Large intestine (tissue), 3 donors: ENCODE measurements at regions not wholly inside any gene's neighbourhood (a gene's known extent, or its start where the extent isn't known, plus 50 kb on each side); places are given as distances from the start of the nearest gene placed in this dataset.

Source experiments
- DNase-seq, 2 donors: peaks; one replicate each; pipeline versions ENCODE4 v3.0.0 to v3.0.0-alpha.2; 2013
- H3K27ac ChIP-seq: one replicate; pipeline ENCODE4 v1.5.1; 2013; ENCODE audit warnings: low read length
- H3K27me3 ChIP-seq: 2 replicates; pipeline ENCODE4 v1.6.1; 2013; ENCODE audit warnings: low read length; ENCODE audit not compliant: control insufficient read depth, insufficient read depth
- H3K36me3 ChIP-seq: 2 replicates; pipeline ENCODE4 v1.6.1; 2013; ENCODE audit warnings: low read length; ENCODE audit not compliant: control insufficient read depth, insufficient read depth
- H3K4me1 ChIP-seq: one replicate; pipeline ENCODE4 v1.6.1; 2013; ENCODE audit warnings: low read length; ENCODE audit not compliant: control insufficient read depth, insufficient read depth
- H3K4me3 ChIP-seq: one replicate; pipeline ENCODE4 v1.5.1; 2013; ENCODE audit warnings: low read length
- H3K9me3 ChIP-seq: one replicate; pipeline ENCODE4 v1.6.1; 2013; ENCODE audit warnings: mild to moderate bottlenecking, low read depth, low read length, moderate library complexity; ENCODE audit not compliant: control insufficient read depth
- WGBS: methylation state at CpG from one replicate; pipeline ENCODE4 v1.1.5; 2013; ENCODE audit warnings: low lambda C conversion rate; ENCODE audit not compliant: insufficient coverage; 5-methylcytosine and 5-hydroxymethylcytosine counted together

DNA sequence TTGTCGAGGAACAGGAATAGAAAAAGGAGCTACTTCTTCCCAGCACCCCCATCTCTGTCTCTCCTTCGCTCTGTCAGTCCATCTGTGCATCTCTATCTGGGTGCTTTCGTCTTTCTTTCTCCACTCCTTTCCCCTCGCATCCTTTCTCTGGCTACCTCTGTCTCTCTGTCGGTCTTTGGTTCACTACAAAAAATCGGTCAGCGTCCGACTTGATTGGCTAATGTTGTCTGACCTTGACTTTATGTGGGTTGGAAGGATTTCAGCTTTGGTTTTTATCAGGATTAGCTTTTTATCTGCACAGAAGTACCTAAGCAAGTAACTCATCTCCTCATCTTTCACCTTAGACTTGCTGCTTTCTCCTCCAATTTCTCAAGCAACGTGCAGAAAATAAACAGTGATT, 575.2 kb upstream of the ZNF462 start:
- WGBS: 61% methylated on average over 3 of the region's 9 CpGs
- H3K27ac ChIP-seq: no peak overlapping the region
- H3K36me3 ChIP-seq: no peaks in the 10 kb centered on the region
- no peaks in the 10 kb centered on the region for H3K4me1 ChIP-seq
- H3K27me3 ChIP-seq: no peaks in the 10 kb centered on the region
- no peaks in the 10 kb centered on the region for H3K9me3 ChIP-seq
- DNase-seq: no peak
- no peak overlapping the region for H3K4me3 ChIP-seq

DNA sequence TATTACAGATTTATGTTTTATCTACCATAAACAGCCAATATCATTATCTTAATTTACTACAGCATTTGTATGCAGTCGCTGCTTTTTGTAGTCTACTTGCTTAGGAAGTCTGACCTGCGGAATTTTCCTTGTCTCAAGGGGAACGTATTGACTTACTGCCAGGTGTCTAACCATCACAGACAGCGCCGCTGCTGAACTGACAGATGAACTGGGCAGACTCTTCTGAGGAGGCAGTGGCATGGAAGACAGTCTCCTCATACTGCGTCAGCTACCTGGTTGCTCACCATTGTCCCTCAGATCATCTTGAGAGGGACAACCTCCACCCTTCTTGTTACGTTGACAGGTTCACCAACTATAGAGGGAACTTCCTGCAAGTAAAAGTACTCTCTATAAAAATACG, 574.3 kb upstream of the ZNF462 start:
- Histone ChIP-seq H3K27me3 (no peaks in the 10 kb centered on the region), H3K4me3 (no peak overlapping the region)
- 92% methylated on average over 2 of the region's 8 CpGs for WGBS

DNA sequence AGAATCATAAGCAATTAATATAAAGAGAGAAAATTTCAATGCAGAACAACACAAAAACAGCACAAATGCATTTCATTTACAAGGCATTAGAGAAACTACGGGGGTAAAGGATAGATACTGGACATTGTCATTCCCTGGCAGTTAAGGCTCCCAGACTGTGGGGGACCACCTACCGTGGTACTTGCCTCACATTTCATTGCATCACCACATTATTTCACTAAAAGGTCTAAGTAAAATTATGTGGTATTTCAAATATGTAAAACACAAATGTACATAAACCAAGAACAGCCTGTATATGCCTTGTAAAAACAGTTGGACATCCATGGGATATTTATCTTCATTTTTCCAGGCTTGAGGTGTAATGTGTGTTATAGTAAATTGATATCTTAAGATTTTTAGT, 571.2 kb upstream of the ZNF462 start:
- Histone ChIP-seq H3K4me3 (no peak overlapping the region), H3K27ac (no peak overlapping the region), H3K9me3 (no peaks in the 10 kb centered on the region), H3K27me3 (no peaks in the 10 kb centered on the region), H3K4me1 (no peaks in the 10 kb centered on the region), H3K36me3 (no peaks in the 10 kb centered on the region)
- WGBS: 80% methylated on average over 1 of the region's 2 CpGs
- DNase-seq: no peak

More for the DNA sequence above, 574.3 kb upstream of the ZNF462 start:
- Histone ChIP-seq H3K36me3 (no peaks in the 10 kb centered on the region), H3K9me3 (no peaks in the 10 kb centered on the region), H3K27ac (no peak overlapping the region), H3K4me1 (no peaks in the 10 kb centered on the region)
- DNase-seq: no peak

DNA sequence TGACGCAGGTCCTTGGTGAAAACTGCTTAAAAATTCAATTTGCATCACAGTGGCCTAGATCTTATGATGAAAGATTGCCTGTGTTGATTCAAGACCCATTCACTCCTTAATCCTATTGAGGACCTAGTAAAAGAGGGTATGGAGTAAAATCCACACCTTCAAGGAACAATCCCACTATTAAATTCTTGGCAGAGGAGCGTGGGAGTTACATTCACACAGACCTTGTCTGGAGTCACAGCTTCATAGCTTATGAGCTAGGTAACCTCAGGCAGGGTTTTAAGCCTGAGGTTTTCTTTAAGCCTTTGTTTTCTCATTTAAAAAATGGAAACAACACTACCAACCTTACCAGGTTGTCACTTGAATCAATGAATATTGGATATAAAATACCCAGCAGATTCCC, 566.5 kb upstream of the ZNF462 start:
- H3K36me3 ChIP-seq: no peaks in the 10 kb centered on the region
- DNase-seq: no peak
- H3K27ac ChIP-seq: no peak overlapping the region
- no CpG with 5 or more reads among the region's 2 CpGs for WGBS
- H3K4me3 ChIP-seq: no peak overlapping the region
- no peaks in the 10 kb centered on the region for H3K4me1 ChIP-seq
- H3K9me3 ChIP-seq: no peaks in the 10 kb centered on the region
- H3K27me3 ChIP-seq: no peaks in the 10 kb centered on the region

DNA sequence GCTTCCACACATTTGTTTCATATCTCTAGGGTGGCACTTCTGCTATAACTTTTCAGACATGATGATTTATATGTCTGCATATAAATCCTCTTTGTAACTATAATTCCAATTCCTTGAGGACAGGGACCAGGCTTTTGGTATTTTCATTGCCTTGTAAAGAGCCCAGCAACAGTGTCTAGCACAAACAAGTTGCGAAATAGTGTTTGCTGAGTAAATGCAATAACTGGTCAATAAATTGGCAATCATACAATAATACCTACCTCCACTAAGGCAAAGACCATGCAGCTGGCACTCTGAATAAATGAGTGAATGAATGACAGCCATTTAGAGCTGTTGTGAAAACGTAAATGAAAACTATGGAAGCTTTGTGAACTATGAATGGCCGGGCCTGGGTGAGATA, 564.0 kb upstream of the ZNF462 start:
- Histone ChIP-seq H3K4me1 (no peaks in the 10 kb centered on the region), H3K27ac (no peak overlapping the region), H3K27me3 (no peaks in the 10 kb centered on the region), H3K36me3 (no peaks in the 10 kb centered on the region), H3K4me3 (no peak overlapping the region), H3K9me3 (no peaks in the 10 kb centered on the region)
- no CpG with 5 or more reads among the region's 3 CpGs for WGBS
- no peak for DNase-seq

DNA sequence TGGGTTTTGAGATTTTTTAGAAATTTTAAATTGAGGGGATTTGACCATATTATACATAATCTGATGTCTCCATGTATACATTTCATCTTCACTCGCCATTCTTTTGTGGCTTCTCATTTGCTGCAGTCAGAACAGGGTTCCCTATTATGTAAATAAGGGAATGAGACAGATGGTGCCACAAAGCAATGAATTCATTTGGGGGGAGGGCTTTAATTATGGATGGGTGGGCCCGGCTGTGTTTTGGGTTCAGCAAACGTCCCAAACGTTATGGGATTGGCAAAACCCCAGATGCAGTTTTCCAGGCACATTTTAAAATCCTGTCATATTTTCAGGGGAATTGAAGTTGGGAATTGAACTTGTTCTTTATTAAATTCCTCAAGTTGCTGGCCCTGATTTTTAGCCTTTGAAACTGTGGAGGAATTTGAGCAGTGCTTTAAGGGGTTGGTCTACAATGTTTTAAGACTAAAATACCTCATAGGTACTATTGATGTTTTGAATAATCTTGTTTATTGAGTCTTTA, 558.5 kb upstream of the ZNF462 start:
- H3K4me3 ChIP-seq: no peak overlapping the region
- H3K27ac ChIP-seq: no peak overlapping the region
- WGBS: 80% methylated on average over 1 of the region's 4 CpGs
- H3K36me3 ChIP-seq: no peaks in the 10 kb centered on the region
- H3K4me1 ChIP-seq: no peaks in the 10 kb centered on the region
- no peaks in the 10 kb centered on the region for H3K9me3 ChIP-seq
- H3K27me3 ChIP-seq: no peaks in the 10 kb centered on the region
- DNase-seq: no peak

DNA sequence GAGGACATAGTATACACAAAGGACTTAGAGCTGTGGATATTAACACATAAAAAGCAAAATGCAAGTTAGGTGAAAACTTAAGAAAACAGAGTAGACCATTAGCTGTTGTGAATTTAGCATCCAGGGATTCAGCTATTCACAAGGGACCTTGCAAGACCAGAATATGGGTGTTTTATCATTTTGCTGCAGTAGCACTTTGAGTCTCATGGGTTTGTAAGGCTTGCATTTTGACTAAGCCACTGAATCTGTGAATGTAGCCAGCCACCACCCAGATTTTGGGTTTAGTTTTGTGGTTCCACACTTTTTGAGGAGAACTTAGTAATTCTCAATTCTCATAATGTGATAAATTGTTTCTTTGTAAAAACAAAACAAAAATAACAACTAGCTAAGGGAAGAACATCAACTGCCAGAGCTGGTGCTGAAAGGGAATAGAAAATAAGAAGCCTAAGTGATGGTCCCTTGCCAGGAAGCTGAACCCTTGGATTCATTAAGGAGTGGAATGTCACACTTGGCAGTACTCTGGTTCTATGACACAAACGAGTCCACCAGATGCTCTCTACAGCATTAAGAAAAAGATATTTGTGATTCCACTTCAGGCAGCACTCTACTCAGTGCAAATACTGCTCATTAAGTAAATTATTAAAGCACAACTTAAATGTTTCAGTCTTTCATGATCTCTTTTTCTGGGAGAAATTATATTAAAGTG, 557.4 kb upstream of the ZNF462 start:
- no peak for DNase-seq
- no peaks in the 10 kb centered on the region for H3K36me3 ChIP-seq
- no peak overlapping the region for H3K4me3 ChIP-seq
- no CpG with 5 or more reads among the region's 1 CpG for WGBS
- H3K27ac ChIP-seq: no peak overlapping the region
- no peaks in the 10 kb centered on the region for H3K9me3 ChIP-seq
- no peaks in the 10 kb centered on the region for H3K27me3 ChIP-seq
- no peaks in the 10 kb centered on the region for H3K4me1 ChIP-seq

DNA sequence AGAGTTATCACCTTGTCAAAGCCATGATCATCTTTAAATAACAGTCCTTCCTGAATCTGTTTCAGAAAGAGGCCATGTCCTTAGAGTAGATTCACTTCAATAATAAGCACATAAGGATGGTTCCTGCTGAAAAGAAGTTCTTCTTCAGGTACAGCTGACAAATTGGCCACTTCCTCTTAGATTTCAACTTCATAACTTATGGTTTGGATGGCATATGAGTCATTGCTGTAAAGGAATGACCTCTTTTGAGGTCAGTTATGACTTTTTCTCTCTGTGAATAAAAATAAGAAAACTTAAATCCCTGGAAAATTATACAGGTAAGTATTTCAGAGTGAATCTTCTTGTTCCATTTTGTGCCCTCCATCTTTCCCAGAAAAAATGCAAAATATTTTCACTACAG, 555.3 kb upstream of the ZNF462 start:
- H3K4me1 ChIP-seq: no peaks in the 10 kb centered on the region
- H3K9me3 ChIP-seq: no peaks in the 10 kb centered on the region
- H3K27ac ChIP-seq: no peak overlapping the region
- no peaks in the 10 kb centered on the region for H3K27me3 ChIP-seq
- no peak for DNase-seq
- H3K36me3 ChIP-seq: no peaks in the 10 kb centered on the region
- no peak overlapping the region for H3K4me3 ChIP-seq

DNA sequence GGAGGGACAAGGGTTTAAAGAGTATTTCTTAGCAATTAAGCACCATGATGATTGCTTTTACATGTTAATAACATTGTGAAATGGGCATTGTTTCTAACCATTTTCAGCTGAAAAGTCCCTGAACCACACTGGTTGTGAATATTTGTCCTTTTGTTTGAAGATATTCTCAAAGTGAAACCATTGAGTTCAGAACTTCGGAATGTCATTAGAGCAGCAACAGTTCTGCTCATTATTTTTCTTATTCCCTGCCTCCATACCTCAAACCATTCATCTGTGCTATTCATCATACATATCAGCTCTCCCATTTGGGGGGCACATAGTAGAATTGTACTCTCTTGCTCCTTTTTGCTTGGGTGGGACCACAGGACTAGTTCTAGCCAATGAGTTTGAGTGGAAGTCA, 553.0 kb upstream of the ZNF462 start:
- Histone ChIP-seq H3K4me3 (no peak overlapping the region), H3K4me1 (no peaks in the 10 kb centered on the region), H3K27me3 (no peaks in the 10 kb centered on the region), H3K36me3 (no peaks in the 10 kb centered on the region), H3K9me3 (no peaks in the 10 kb centered on the region), H3K27ac (no peak overlapping the region)
- WGBS: no CpG with 5 or more reads among the region's 1 CpG
- DNase-seq: no peak

DNA sequence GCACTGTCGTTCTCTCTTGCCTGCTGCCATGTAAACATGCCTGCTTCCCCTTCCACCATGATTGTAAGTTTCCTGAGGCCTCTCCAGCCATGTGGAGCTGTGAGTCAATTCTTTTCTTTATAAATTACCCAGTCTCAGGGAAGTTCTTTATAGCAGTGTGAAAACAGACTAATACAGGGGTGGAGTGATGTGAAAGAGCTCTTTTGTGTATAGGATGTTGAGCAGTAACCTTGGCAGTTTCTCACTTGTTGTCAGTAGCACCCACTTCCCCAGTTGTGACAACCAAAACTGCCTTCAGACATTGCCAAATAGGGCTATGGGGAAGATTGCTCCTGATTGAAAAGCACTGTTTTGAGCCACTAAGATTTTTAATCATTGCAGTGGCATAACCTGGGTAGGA, 552.2 kb upstream of the ZNF462 start:
- no peak overlapping the region for H3K27ac ChIP-seq
- H3K27me3 ChIP-seq: no peaks in the 10 kb centered on the region
- no peaks in the 10 kb centered on the region for H3K9me3 ChIP-seq
- no peak overlapping the region for H3K4me3 ChIP-seq
- no peak for DNase-seq
- H3K36me3 ChIP-seq: no peaks in the 10 kb centered on the region
- H3K4me1 ChIP-seq: no peaks in the 10 kb centered on the region
- no CpG with 5 or more reads among the region's 1 CpG for WGBS

DNA sequence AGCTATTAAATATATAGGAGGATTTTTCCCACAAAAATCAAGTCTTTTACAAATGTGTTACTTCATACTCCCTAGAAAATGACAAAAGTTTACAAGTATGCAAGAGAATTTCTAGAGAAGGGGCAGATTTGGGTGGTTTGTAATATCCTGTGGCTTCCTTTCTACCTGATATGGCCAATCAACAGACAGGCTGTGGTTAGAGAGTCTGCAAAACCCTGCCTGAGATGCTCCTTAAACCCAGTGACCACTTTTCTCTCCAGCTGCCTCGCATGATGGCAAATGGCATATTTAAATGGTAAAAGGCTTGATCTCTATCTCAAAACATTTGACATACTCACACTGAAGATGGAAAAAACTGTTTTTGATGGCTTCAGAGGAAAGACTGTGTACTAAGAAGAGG, 550.1 kb upstream of the ZNF462 start:
- WGBS: no CpG with 5 or more reads among the region's 1 CpG
- no peaks in the 10 kb centered on the region for H3K4me1 ChIP-seq
- no peaks in the 10 kb centered on the region for H3K27me3 ChIP-seq
- no peak overlapping the region for H3K27ac ChIP-seq
- DNase-seq: no peak
- H3K9me3 ChIP-seq: no peaks in the 10 kb centered on the region
- H3K4me3 ChIP-seq: no peak overlapping the region
- no peaks in the 10 kb centered on the region for H3K36me3 ChIP-seq
